Left hindlimb (tissue), 1 donor: ENCODE measurements at regions not wholly inside any gene's neighbourhood (a gene's known extent, or its start where the extent isn't known, plus 50 kb on each side); places are given as distances from the start of the nearest gene placed in this dataset.
"Not testable (repeated sequence)": the region's sequence is repeated elsewhere in the genome, so short reads cannot be mapped to it uniquely, and the experiment has no call there.

Source experiments
- DNase-seq: peaks from one replicate; pipeline ENCODE4 v3.0.0-alpha.2; 2018

GRCh38 chr15:63434576-63435186 lies 53.0 kb upstream of the CA12 start:
- DNase-seq: no peak

- no peak for DNase-seq
Observed at GRCh38 chr15:63435204-63435820, 53.7 kb upstream of the CA12 start.

- DNase-seq: no peak
Observed at GRCh38 chr15:63436341-63436740, 54.7 kb upstream of the CA12 start.

GRCh38 chr15:63436872-63437375 lies 55.3 kb upstream of the CA12 start:
- peak; percentile 85 for DNase-seq

GRCh38 chr15:63439536-63440264 lies 58.1 kb upstream of the CA12 start:
- no peak for DNase-seq

- no peak for DNase-seq
Observed at GRCh38 chr15:63440265-63440648, 58.6 kb upstream of the CA12 start.

GRCh38 chr15:63440756-63441155 lies 59.1 kb upstream of the CA12 start:
- DNase-seq: no peak

- no peak for DNase-seq
Observed at GRCh38 chr15:63441266-63441665, 59.6 kb upstream of the CA12 start.

GRCh38 chr15:63442080-63442479 lies 60.4 kb upstream of the CA12 start:
- DNase-seq: no peak

GRCh38 chr15:63444611-63445010 lies 59.8 kb upstream of the USP3 start:
- DNase-seq: no peak

- no peak for DNase-seq
Observed at GRCh38 chr15:63446255-63446654, 58.1 kb upstream of the USP3 start.

- no peak for DNase-seq
Observed at GRCh38 chr15:63447017-63447676, 57.2 kb upstream of the USP3 start.

GRCh38 chr15:63448266-63448665 lies 56.1 kb upstream of the USP3 start:
- no peak for DNase-seq

- not testable (repeated sequence) for DNase-seq
Observed at GRCh38 chr15:63448872-63449555, 55.4 kb upstream of the USP3 start.

GRCh38 chr15:63449731-63450130 lies 54.7 kb upstream of the USP3 start:
- no peak for DNase-seq

- DNase-seq: no peak
Observed at GRCh38 chr15:63450884-63451225, 53.5 kb upstream of the USP3 start.

- DNase-seq: no peak
Observed at GRCh38 chr15:63451671-63452315, 52.6 kb upstream of the USP3 start.

- DNase-seq: no peak
Observed at GRCh38 chr15:63452552-63453136, 51.7 kb upstream of the USP3 start.

- no peak for DNase-seq
Observed at GRCh38 chr15:63453186-63453905, 51.0 kb upstream of the USP3 start.

- DNase-seq: no peak
Observed at GRCh38 chr15:63454503-63455211, 49.7 kb upstream of the USP3 start.
